K562 (cell line): ENCODE measurements at regions not wholly inside any gene's neighbourhood (a gene's known extent, or its start where the extent isn't known, plus 50 kb on each side); places are given as distances from the start of the nearest gene placed in this dataset.

ENCODE experiments used
- ATAC-seq: fragments of 200-7000 bp; cut with Tn5 transposase; 3 replicates; pipeline ENCODE4 v1.9.1; 2020; ENCODE audit warnings: moderate library complexity
- BruUV-seq: library from RNA; stranded (reverse); fragments of 400-500 nt; replicated peaks from 2 replicates; lab custom pipeline; 2021; lab: Mats Ljungman, UMichigan
- CTCF ChIA-PET: fragments of 300-600 bp; formaldehyde crosslinking; extraction: SDS; loops from one replicate; lab custom pipeline; 2021; ENCODE audit warnings: low intra/inter-chr PET ratio; lab: Yijun Ruan, JAX
- POLR2A ChIA-PET: fragments of 300-600, 350-650 bp; sonication (Branson Sonifier 250); formaldehyde crosslinking; extraction: SDS; loops from one replicate; lab custom pipeline; 2021; ENCODE audit warnings: antibody characterized with exemption, inconsistent platforms; lab: Yijun Ruan, JAX
- DNase-seq, 4 experiments: peaks; one replicate each; pipeline versions ENCODE4 v3.0.0 to v3.0.0-alpha.2; 2011 to 2018; ENCODE audit warnings: low spot score in 3 of 4, mixed read lengths in 3 of 4; ENCODE audit errors: extremely low read depth in 1 of 4
- FAIRE-seq: peaks from 2 replicates; lab custom pipeline; 2011; peaks lifted over from hg19 to GRCh38; lab: Jason Lieb, UNC
- H2AFZ ChIP-seq: 2 replicates; pipeline ENCODE4 v1.6.0; 2011; ENCODE audit warnings: low read depth, low read length, control low read depth, inconsistent platforms
- H3K27ac ChIP-seq: fragments of 200-600 bp; 3 replicates; pipeline ENCODE4 v1.8.0; 2011; ENCODE audit warnings: low read depth, mild to moderate bottlenecking, control low read depth, inconsistent platforms, low read length, moderate library complexity, mixed read lengths; ENCODE audit errors: extremely low read depth
- H3K27me3 ChIP-seq, 2 experiments: fragments of 300-600 bp in 1 of 2; 2 replicates in 1 of 2; 3 replicates in 1 of 2; pipeline versions ENCODE4 v1.6.0 to v1.8.0; 2011; ENCODE audit warnings: inconsistent platforms in 2 of 2, low read length in 2 of 2, mild to moderate bottlenecking in 1 of 2, mixed read lengths in 1 of 2, moderate library complexity in 1 of 2; ENCODE audit not compliant: control insufficient read depth in 2 of 2, insufficient read depth in 2 of 2
- H3K36me3 ChIP-seq: fragments of 300-600 bp; 3 replicates; pipeline ENCODE4 v1.8.0; 2011; ENCODE audit warnings: mild to moderate bottlenecking, low read length, inconsistent platforms; ENCODE audit not compliant: control insufficient read depth, insufficient read depth
- H3K4me1 ChIP-seq, 2 experiments: fragments of 200-600 bp in 1 of 2; replicated peaks in 1 of 2; 2 replicates in 1 of 2; 3 replicates in 1 of 2; pipeline versions ENCODE4 v1.5.1 to v1.8.0; 2011; ENCODE audit warnings: inconsistent platforms in 2 of 2, low read length in 2 of 2, mild to moderate bottlenecking in 1 of 2, mixed read lengths in 1 of 2, moderate library complexity in 1 of 2; ENCODE audit not compliant: control insufficient read depth in 2 of 2, insufficient read depth in 2 of 2
- H3K4me2 ChIP-seq: 2 replicates; pipeline ENCODE4 v1.6.1; 2011; ENCODE audit warnings: low read length, control low read depth, inconsistent platforms, mixed read lengths; ENCODE audit not compliant: insufficient read depth
- H3K4me3 ChIP-seq: fragments of 200-600 bp; sonication (generic), shearing (Covaris generic); 2 replicates; pipeline ENCODE4 v1.5.1; 2016; ENCODE audit warnings: control low read depth, inconsistent platforms
- H3K79me2 ChIP-seq: fragments of 200-600 bp; 3 replicates; pipeline ENCODE4 v1.8.0; 2011; ENCODE audit warnings: low read length, inconsistent platforms; ENCODE audit not compliant: control insufficient read depth, insufficient read depth
- H3K9ac ChIP-seq, 2 experiments: 2 replicates each; pipeline versions ENCODE4 v1.6.0 to v1.6.1; 2011; ENCODE audit warnings: low read depth in 2 of 2, low read length in 2 of 2, control low read depth in 1 of 2, inconsistent platforms in 1 of 2, mild to moderate bottlenecking in 1 of 2, mixed read lengths in 1 of 2; ENCODE audit not compliant: insufficient read depth in 1 of 2
- H3K9me1 ChIP-seq: one replicate; pipeline ENCODE4 v1.6.0; 2011; ENCODE audit warnings: inconsistent platforms, mild to moderate bottlenecking, low read length, moderate library complexity; ENCODE audit not compliant: control insufficient read depth, insufficient read depth
- H3K9me3 ChIP-seq: replicated peaks from 2 replicates; pipeline ENCODE4 v1.5.1; 2011; ENCODE audit warnings: low read depth, low read length, inconsistent platforms; ENCODE audit not compliant: control insufficient read depth, insufficient read depth
- H4K20me1 ChIP-seq: replicated peaks from 2 replicates; pipeline ENCODE4 v1.6.1; 2011; ENCODE audit warnings: low read length, inconsistent platforms, mixed read lengths; ENCODE audit not compliant: control insufficient read depth, insufficient read depth
- OTX1 ChIP-seq: fragments of 450-650 bp; formaldehyde crosslinking; IDR thresholded peaks from 2 replicates; pipeline ENCODE4 v1.4.0; 2022; ENCODE audit warnings: mild to moderate bottlenecking
- PKNOX1 ChIP-seq: fragments of 450-650 bp; IDR thresholded peaks from 2 replicates; pipeline ENCODE4 v1.6.1; 2016
- WGBS: fragments of 100-300 bp; shearing (Covaris generic); methylation state at CpG from one replicate; pipeline ENCODE4 v1.1.6; 2016; ENCODE audit warnings: low coverage, mixed read lengths; ENCODE audit not compliant: insufficient coverage; ENCODE audit errors: missing lambda C conversion rate; 5-methylcytosine and 5-hydroxymethylcytosine counted together
- in situ Hi-C: fragments of 300-500 bp; cut with MboI; formaldehyde crosslinking; loops from 4 replicates; pipeline ENCODE4 v1.15.0; 2018; ENCODE audit warnings: inconsistent platforms, mixed read lengths
- intact Hi-C: fragments of 100-400 bp; cut with micrococcal nuclease; formaldehyde crosslinking; loops from 2 replicates; pipeline ENCODE4 v1.14.2; 2022
- TF ChIP-seq, protein P1 (sequence below), 2 experiments: fragments of 450-650 bp; IDR thresholded peaks; 2 replicates each; pipeline ENCODE4 v1.6.1; 2016; ENCODE audit warnings: mild to moderate bottlenecking in 2 of 2, borderline replicate concordance in 1 of 2, low read depth in 1 of 2, moderate library complexity in 1 of 2

DNA sequence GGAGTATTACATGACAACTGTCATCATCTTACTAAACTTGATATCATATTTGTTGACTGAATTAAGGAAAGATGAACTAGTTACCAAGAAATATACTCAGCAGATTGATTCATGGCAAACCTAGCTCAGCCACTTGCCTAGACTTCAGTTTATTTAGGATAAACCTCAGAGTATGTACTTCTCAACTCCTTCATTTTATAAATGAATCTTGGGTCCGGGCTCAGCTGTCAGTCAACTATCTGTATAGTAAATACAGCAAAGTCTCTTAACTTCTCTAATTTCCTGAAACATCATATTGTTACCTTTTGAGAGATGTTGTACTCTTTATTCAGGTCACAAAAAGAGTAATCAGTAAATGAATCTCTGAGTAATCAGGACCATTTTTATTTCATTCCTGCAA is 211.0 kb upstream of the KLF14 start:
- ATAC-seq (no peak), DNase-seq (no peak), FAIRE-seq (no peak)
- Histone ChIP-seq H4K20me1 (no peaks in the 10 kb centered on the region), H3K4me2 (no peak overlapping the region), H2AFZ (no peak overlapping the region), H3K27me3 (no peaks in the 10 kb centered on the region), H3K4me1 (peaks cover 0 to 18% of the 10 kb centered on the region in 2 experiments; a peak in 4 of 5 replicates), H3K9me3 (no peaks in the 10 kb centered on the region), H3K9ac (no peak overlapping the region), H3K27ac (no peak overlapping the region), H3K9me1 (no peaks in the 10 kb centered on the region), H3K4me3 (no peak overlapping the region), H3K79me2 (peaks cover 3% of the 10 kb centered on the region; the same call in 1 of the 3 replicates), H3K36me3 (no peaks in the 10 kb centered on the region)
- BruUV-seq, result no TSS peak
- CTCF ChIA-PET, result no interaction called here
- TF ChIP-seq PKNOX1 (peak; percentile 83), OTX1 (CRISPR knock-in tag) (no peak)
- TF ChIP-seq, protein P1, sequence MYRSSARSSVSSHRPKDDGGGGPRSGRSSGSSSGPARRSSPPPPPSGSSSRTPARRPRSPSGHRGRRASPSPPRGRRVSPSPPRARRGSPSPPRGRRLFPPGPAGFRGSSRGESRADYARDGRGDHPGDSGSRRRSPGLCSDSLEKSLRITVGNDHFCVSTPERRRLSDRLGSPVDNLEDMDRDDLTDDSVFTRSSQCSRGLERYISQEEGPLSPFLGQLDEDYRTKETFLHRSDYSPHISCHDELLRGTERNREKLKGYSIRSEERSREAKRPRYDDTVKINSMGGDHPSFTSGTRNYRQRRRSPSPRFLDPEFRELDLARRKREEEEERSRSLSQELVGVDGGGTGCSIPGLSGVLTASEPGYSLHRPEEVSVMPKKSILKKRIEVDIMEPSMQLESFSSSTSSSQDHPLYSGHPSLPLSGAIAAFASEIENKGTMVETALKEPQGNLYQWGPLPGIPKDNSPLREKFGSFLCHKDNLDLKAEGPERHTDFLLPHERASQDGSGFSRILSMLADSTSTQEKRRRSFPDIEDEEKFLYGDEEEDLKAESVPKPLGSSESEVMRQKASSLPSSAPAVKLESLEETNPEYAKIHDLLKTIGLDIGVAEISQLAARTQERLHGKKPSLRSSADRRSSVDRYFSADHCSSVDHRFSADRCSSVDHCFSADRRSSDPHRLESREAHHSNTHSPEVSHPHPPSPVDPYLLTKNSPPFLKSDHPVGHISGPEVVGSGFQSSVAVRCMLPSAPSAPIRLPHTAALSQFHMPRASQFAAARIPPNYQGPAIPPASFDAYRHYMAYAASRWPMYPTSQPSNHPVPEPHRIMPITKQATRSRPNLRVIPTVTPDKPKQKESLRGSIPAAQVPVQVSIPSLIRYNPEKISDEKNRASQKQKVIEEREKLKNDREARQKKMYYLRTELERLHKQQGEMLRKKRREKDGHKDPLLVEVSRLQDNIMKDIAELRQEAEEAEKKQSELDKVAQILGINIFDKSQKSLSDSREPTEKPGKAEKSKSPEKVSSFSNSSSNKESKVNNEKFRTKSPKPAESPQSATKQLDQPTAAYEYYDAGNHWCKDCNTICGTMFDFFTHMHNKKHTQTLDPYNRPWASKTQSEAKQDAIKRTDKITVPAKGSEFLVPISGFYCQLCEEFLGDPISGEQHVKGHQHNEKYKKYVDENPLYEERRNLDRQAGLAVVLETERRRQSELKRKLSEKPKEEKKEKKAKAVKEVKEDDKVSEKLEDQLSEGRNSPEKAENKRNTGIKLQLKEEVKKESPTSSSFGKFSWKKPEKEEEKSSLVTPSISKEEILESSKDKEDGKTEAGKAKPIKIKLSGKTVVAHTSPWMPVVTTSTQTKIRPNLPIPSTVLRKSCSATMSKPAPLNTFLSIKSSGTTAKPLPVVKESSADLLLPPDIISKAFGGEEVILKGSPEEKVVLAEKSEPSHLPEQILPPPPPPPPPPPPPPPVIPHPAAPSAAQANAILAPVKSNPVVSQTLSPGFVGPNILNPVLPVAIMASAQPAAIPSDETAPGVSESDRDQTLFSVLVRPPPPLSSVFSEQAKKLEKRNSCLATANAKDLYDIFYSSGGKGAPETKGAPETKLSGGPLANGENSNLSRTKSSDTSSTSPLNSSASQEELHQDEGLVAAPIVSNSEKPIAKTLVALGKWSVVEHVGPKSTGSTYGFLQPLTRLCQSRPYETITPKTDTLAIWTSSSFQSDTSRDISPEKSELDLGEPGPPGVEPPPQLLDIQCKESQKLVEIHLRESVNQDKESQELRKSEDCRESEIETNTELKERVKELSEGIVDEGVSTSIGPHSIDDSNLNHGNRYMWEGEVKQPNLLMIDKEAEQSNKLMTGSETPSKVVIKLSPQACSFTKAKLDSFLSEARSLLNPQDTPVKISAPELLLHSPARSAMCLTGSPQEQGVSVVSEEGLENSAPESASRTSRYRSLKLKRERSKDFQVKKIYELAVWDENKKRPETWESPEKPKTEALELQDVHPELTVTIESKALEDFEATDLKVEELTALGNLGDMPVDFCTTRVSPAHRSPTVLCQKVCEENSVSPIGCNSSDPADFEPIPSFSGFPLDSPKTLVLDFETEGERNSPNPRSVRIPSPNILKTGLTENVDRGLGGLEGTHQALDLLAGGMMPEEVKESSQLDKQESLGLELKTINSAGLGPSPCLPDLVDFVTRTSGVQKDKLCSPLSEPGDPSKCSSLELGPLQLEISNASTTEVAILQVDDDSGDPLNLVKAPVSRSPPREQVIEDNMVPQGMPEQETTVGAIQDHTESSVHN (IDR thresholded peaks at IDR 0.05; ENCODE audit: borderline replicate concordance in 1 of 2, low read depth in 1 of 2), result peak in 1 of 2 experiments; percentile 67; a peak in 1 of 4 replicates
- WGBS, result 64% methylated on average over 1 of the region's 1 CpG
- POLR2A ChIA-PET, result interaction anchor here (1.1 to 1.8 kb wide), 4 partner anchors 11 to 96 kb away, joined by 3 to 7 read pairs (median 4); no protein-coding TSS in a partner anchor
- intact Hi-C loops (no loop called here), in situ Hi-C loops (no loop called here)
